ENCODE measurements at regions not wholly inside any gene's neighbourhood (a gene's known extent, or its start where the extent isn't known, plus 50 kb on each side); places are given as distances from the start of the nearest gene placed in this dataset.

- no peak overlapping the region for H3K4me3 ChIP-seq (ENCODE audit: low read length)
- TF ChIP-seq, protein P1, sequence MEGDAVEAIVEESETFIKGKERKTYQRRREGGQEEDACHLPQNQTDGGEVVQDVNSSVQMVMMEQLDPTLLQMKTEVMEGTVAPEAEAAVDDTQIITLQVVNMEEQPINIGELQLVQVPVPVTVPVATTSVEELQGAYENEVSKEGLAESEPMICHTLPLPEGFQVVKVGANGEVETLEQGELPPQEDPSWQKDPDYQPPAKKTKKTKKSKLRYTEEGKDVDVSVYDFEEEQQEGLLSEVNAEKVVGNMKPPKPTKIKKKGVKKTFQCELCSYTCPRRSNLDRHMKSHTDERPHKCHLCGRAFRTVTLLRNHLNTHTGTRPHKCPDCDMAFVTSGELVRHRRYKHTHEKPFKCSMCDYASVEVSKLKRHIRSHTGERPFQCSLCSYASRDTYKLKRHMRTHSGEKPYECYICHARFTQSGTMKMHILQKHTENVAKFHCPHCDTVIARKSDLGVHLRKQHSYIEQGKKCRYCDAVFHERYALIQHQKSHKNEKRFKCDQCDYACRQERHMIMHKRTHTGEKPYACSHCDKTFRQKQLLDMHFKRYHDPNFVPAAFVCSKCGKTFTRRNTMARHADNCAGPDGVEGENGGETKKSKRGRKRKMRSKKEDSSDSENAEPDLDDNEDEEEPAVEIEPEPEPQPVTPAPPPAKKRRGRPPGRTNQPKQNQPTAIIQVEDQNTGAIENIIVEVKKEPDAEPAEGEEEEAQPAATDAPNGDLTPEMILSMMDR (conservative IDR thresholded peaks at IDR 0.05; ENCODE audit: low read length): no peak
- no peak for DNase-seq (ENCODE audit: low read depth)
Measured at GRCh38 chr22:22130953-22131608, 113.5 kb upstream of the VPREB1 start.

- TF ChIP-seq, protein P1 (conservative IDR thresholded peaks at IDR 0.05; ENCODE audit: low read length): no peak
- H3K4me3 ChIP-seq (ENCODE audit: low read length): no peak overlapping the region
- no peak for DNase-seq (ENCODE audit: low read depth)
Measured at GRCh38 chr22:22129387-22129786, 115.2 kb upstream of the VPREB1 start.

- H3K4me3 ChIP-seq (ENCODE audit: low read length): no peak overlapping the region
- TF ChIP-seq, protein P1 (conservative IDR thresholded peaks at IDR 0.05; ENCODE audit: low read length): no peak
- DNase-seq (ENCODE audit: low read depth): no peak
Measured at GRCh38 chr22:22128440-22128839, 116.1 kb upstream of the VPREB1 start.

- H3K4me3 ChIP-seq (ENCODE audit: low read length): no peak overlapping the region
- no peak for DNase-seq (ENCODE audit: low read depth)
- TF ChIP-seq, protein P1 (conservative IDR thresholded peaks at IDR 0.05; ENCODE audit: low read length): no peak
Measured at GRCh38 chr22:22127100-22127499, 117.5 kb upstream of the VPREB1 start.

DNA sequence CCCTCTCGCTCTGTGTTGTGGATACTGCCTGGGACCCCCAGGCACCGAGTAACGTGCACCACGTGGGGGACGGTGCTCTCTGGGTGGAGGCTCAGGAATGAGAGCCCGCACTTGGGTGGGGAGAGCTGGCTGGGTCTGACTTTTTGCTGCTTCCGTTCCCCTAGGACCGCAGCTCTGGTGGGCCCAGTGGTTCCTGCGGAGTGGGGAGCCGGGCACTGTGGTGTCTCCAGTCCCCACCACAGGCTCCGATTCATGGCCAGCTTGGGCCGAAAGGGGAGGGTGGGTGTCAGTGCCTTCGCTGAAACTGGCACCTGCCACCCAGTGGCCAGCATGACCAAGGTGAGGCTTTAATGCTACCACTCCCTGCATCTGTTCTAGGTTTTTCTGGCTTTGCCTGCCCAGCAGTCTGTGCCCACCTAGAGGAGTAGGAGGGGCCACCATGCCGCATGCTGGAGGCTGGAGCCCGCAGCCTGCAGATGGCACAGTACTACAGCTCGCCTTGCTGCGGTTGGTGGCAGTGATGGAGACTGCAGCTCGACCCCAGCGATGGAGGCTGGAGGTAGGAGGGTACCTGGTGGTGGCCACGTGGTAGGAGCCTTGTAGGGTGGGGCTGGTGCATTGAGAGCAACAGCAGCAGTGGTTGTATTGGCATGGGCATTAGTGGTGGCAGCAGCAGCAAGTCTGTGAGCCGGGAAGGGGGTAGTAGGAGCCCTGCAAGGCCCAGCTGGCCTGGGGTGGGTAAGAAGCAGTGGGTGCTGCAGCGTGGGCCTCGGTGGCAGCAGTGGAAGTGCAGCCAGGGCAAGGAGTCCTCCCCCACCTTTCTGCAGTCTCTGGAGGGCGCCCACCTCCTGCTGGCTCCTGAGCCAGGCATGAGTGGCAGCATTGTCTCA, 118.8 kb upstream of the VPREB1 start:
- H3K4me3 ChIP-seq (ENCODE audit: low read length): no peak overlapping the region
- TF ChIP-seq, protein P1 (conservative IDR thresholded peaks at IDR 0.05; ENCODE audit: low read length): no peak
- DNase-seq (ENCODE audit: low read depth): no peak

DNA sequence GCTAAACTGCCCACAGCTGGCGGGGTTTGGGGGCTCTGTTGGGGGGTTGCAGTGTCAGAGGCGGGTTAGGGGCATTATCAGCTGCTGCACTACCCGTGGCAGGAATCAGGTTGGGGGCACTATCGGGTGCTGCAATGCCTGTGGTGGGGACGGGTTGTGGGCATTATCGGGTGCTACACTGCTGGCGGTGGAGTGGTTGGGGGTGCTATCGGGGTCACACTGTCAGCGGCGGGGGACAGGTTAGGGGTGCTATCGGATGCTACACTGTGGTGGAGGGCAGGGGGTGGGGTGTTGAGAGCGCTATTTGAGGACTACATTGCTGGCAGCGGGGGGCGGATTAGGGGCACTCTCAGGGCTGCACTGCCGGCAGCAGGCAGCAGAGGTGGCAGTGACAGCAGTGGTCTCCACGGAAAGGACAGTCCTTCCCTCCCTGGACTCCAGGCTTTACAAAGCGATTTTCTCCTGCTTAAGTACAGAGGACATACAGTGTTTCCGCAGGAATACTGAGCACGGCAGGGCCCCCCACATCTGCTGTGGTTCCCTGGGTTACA, 119.5 kb upstream of the VPREB1 start:
- no peak overlapping the region for H3K4me3 ChIP-seq (ENCODE audit: low read length)
- no peak for DNase-seq (ENCODE audit: low read depth)
- TF ChIP-seq, protein P1 (conservative IDR thresholded peaks at IDR 0.05; ENCODE audit: low read length): no peak
